ENCODE measurements at regions not wholly inside any gene's neighbourhood (a gene's known extent, or its start where the extent isn't known, plus 50 kb on each side); places are given as distances from the start of the nearest gene placed in this dataset.
"Not testable (repeated sequence)": the region's sequence is repeated elsewhere in the genome, so short reads cannot be mapped to it uniquely, and the experiment has no call there.

DNA sequence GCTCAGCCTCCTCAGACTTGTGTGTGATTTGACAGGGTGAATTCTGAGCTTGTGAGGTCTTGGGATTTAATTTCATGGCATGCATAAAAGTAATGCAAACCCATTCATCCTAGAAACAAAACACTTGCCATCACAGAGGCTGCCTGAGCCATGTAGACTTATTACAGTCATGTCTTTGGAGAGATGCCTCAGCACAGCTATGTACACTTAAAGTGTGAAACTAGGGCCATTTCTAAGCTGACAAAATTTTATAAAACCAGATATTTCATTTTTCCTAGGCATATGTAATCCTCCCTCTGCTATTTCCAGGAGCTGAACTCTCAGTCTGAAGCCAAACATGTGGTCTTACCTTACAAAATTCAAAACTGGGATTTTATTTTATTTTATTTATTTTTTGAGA is 322.2 kb upstream of the SPHKAP start:
- no peak for DNase-seq

DNA sequence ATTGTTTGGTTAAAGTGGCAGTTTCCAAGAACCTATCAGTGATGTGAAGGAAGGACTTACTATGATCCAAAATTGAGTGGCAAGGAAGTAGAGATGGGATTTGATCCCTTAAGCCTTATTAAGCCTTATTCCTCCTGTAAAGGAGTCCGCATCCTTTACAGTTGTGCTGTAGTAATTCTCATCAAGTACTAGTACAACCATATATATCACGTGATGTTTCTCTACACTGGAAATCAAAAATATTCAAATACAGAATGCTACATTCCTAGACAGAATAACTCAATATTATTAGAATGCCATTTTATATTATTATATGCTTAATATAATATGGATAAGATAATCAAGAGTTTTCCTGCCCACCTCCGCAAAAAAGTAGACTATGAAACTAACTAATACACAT is 312.4 kb upstream of the SPHKAP start:
- no peak for DNase-seq

DNA sequence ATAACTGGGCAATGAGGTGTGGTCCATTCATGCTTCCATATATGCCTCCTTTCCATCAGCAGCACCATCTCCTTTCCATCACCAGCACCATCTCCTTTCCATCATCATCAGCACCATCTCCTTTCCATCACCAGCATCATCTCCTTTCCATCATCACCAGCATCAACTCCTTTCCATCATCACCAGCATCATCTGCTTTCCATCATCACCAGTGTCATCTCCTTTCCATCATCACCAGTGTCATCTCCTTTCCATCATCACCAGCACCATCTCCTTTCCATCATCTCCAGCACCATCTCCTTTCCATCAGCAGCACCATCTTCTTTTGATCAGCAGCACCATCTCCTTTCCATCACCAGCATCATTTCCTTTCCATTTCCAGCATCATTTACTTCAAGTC is 297.5 kb upstream of the SPHKAP start:
- no peak for DNase-seq

DNA sequence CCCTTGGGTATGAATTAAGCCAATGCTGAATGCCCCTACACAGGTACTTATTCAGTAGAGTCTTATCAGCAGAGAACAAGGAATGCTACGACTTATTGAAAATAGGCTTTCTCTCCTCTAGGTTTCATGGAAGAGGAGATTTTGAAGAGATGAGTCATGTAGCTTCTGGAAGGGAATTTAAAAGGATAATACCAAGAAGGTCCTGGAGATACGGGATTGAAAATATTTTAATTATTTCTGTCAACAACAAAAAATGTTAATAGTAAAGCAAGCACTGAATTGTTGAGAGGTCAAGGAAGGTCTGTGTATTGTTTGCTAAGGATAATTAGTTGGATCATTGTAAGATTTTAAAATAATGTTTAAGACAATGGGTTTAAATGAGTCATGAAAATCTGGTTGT is 293.0 kb upstream of the SPHKAP start:
- no peak for DNase-seq

DNA sequence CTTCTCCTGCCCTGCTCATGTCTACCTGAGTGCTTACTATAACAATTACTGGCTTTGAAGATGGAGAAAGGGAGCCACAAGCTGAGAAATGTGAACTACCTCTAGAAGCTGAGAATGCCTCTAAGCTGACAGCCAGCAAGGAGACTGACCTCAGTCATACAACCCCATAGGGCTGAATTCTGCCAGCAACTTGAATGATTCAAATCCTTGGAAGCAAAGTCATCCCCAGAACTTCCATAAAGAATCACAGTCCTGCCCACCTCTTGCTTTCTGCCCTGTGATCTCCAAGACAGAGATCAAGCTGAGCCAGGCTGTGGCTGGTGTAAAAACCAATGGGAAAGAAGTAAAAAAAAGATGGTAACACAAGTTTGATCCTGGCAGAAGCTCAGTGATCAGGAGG is 288.2 kb upstream of the SPHKAP start:
- no peak for DNase-seq

DNA sequence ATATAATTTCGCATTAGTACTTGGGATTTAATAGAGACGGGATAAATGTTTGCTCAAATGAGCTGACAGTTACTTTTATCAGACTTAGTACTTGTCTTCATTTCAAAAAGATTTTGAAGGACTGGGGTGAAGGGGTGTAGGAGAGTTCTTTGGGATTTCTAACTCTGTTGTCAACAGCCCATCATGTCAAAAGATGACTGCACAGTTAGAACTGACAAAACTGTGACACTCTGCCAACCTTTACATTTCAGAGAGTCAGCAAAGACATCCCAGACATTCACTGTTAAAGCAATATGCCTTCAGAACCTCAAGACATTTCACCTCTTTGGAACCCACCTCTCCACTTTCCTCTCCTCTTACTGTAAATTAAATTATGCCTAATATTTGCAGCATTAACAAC is 285.4 kb upstream of the SPHKAP start:
- no peak for DNase-seq

DNA sequence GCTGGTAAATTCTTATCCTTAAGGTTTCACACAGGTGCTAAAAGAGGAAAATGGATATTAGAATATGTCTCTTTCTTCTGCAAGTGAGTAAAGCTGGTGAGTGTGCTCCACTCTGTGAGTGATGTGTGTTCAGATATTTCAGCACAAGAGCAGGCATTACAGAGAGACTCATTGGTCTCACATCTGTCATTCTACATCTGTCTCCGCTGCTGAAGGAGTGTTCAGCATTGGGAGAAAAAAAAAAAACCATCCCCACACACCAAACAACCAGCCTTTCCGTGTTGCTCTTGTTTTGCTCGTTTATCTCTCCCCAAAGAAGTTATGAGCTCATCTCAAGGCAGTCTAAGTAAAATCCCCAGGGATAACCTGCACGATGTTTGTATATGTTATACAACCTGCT is 283.9 kb upstream of the SPHKAP start:
- no peak for DNase-seq

DNA sequence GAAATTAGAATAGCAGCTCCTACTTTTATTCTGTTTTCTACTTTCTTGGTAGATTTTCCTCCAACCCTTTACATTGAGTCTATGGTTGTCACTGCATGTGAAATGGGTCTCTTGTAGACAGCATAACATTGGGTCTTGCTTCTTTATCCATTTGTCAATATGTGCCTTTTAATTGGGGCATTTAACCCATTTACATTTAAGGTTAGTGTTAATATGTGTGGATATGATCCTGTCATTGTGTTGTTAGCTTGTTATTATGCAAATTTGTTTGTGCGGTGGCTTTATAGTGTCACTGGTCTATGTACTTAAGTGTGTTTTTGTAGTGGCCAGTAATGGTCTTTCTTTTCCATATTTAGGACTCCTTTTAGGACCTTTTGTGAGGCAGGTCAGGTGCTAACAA is 276.9 kb upstream of the SPHKAP start:
- DNase-seq: no peak

DNA sequence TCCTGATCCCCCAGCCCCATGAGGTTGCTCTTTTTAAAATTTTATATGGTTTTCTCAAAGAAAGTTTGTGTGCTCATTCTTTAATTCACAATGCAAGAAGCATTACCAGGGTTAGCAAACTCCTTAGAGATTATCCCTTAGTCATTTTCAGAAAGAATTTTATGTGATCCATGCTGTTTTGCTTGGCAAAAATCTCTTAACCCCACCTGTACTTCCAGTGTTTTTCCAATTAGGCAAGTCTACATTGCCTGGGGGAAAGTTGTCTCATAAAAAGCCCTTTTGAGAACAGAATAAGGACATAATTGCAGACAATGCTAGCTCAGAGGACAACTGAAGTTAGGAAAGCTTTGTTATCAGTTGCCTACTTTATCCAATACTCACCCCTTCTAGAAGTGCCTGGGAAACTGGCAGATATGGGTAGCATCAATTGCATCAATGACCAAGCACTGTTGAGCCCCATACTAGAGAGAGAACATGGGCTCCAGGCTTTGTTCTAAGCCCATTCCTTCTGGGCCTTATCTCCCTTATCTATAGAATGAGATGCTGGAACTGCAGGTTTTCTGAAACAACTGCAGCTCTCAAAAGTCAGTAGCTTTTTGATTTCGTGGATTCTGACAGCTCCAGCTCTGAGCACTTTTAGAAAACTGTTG is 265.9 kb upstream of the SPHKAP start:
- no peak for DNase-seq

DNA sequence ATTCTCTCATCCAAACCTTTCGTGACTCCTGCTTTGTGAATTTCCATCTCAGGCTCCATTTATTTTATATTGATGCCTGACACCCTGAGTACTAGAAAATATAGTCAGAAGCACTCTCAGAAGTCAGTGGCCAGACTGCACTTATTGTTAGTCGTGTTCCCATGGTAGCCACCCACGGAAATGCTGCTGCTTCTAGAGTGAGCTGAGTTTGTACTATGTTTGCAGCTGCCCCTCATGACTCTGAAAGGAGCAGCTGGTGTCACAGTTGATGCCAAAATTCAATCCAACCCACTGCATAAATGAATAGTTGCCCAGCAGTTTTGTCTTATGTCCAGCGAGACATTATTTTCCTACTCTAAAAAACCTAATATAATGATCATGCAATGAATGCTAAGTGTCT is 265.2 kb upstream of the SPHKAP start:
- DNase-seq: peak; percentile 52

DNA sequence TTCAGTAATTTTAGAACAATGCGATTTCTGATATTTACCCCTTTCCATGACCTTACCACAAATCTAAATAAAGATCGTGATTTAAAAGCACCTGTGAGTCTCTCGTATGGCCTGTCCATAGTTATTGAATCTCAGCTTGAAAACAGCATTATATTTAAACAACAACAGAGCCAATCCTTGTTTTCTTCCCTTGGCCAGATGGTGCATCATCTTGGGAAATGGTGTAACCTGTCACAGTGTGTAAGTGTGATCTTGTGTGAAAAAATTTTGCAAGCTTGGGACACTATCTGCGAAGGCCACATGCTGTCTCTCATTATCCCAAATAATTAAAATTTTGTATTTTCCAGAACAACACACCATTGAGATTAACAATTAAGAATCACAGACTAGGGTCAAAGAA is 262.7 kb upstream of the SPHKAP start:
- DNase-seq: no peak

DNA sequence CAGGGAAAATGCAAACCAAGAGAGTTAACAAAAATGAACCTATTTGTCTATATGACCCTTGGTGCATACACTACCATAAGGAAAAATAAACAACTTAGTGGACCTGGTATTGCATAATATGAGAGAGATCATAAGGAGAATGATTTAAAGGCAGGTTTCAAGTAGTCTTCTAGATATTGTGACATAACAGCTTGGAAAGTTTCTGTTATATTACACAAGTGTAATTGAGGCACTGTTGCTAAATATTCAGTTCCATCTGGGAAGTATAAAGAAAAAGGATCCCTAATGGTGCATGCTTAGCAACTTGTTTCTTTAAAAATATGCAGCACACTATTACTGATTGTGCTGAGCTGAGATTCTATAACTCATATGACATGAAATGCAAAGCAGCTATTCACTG is 252.2 kb upstream of the SPHKAP start:
- DNase-seq: no peak

DNA sequence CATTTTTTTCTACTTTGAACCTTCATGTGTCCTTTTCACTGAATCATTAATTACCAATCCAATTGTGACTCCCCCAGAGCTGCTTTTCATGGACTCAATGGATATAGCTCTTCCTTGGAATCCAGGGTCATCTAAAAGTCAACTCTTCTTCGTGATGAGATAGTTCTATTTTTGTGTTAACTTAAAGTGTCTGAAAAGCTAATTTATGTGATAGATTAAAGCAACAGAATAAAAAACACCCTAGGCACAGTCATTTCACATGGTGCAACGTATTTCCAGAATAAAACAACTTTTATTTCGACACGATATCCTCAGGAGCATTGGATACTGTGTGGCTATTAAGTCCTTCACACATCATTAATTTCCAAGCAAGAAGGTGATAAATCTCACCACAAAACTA is 250.6 kb upstream of the SPHKAP start:
- DNase-seq: no peak

DNA sequence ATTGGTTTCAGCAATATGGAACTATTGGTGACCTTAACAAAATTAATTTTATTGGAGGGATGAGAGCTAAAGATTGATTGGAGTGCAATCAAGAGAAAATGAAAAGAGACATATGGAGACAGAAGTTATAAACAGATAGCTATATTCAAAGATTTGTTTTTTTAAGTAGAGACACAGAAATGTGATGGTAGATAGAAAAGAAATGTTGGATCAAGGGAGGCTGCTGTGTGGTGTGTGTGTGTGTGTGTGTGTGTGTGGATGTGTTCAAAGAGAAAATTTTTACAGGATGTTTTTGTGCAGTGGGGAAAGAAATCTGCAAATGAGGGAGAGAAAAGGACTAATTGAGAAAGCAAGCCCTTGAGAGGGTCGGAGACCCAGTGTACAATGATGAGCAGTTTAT is 249.5 kb upstream of the SPHKAP start:
- no peak for DNase-seq

DNA sequence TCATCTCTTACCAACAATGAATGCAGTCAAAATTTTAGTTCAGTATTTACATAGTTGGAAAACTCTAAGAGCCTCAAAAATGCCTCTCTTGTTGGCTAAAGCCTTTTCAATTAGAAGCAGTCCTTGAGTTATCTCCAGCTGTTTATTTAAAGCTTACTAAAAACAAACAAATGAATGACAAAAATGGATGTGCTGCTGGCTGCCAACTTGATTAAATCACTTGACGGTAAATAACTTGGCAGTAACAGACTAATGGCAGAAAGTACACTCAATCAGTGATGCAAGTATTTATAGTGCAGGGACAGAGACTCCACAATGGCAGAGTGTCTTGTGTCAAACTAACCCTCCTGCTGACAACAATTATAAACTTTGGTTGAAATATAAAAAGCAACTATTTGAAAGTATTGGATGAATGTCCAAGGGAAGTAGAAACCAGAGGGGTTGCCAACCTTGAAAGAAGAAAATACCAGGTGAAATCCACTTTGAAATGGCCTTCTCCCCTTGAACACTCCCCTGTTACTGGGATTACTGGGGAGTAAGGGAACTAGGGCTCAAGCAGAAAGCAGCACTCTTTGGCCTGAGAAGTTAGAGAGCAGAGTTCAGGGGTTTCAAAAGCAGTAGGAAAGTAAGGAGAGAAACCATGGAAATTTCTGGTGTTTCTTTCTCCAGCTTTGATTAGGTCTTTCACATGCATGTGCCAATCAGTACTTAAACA is 245.2 kb upstream of the SPHKAP start:
- DNase-seq: no peak

DNA sequence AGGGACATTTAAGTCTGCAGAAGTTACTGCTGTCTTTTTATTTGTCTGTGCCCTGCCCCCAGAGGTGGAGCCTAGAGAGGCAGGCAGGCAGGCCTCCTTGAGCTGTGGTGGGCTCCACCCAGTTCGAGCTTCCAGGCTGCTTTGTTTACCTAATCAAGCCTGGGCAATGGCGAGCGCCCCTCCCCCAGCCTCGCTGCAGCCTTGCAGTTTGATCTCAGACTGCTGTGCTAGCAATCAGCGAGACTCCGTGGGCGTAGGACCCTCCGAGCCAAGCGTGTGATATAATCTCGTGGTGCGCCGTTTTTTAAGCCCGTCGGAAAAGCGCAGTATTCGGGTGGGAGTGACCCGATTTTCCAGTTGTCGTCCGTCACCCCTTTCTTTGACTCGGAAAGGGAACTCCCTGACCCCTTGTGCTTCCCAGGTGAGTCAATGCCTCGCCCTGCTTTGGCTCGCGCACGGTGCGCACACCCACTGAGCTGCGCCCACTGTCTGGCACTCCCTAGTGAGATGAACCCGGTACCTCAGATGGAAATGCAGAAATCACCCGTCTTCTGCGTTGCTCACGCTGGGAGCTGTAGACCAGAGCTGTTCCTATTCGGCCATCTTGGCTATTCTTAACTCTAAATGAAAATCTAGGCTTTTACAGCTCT is 244.0 kb upstream of the SPHKAP start:
- DNase-seq: not testable (repeated sequence)

DNA sequence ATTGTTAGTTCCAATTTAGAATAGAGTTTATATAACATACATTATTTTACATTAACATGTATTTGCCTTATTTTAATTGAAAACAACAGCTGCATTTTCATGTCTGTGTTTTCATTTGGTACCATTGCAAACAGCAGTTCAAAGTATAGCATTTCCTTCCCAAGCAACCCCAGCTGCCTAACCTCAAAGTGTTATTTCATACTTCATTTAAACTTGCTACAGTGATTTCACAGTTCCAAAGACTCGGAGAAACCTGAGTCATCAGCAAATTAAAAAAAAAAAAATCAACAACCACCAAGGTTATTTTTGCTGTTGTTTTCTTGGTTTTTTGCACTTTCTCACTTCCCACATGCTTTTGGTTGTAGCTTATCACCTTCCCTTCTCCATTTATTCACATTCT is 236.5 kb upstream of the SPHKAP start:
- no peak for DNase-seq

DNA sequence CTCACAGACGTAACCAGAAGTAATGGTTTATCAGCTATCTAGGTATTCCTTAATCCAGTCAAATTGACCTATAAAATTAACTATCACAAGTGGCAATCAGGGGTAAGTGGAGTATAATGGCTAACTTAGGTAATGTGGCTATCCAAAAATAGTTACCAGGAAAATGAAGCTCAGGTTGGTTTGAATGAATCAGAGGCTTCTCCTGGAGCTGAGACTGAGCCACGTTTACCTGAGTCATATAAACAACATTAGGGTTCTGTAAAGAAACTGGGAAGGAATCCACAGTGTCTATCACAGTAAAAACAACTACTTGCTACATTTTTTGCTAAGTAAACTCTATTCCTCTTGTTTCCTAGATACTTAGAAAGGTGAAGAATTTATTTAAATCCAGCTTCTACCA is 236.0 kb upstream of the SPHKAP start:
- DNase-seq: no peak

DNA sequence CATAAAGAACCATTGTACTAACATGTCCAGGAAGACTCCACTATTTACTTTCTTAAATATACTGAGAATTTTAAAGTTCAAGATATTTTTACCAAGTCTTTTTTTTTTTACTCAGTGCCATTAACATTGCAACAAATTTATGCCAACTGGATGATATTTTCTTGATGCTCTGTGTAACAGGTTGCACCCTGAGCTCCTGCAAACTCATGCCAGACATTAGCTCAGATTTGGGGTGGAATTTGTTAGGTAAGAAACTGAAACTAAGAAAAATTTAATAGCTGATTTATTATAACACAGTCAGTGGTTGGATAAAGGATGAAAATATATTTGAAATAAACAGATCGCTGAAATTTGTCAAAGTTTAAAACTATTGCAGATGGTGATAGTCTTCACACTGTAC is 228.6 kb upstream of the SPHKAP start:
- DNase-seq: no peak

DNA sequence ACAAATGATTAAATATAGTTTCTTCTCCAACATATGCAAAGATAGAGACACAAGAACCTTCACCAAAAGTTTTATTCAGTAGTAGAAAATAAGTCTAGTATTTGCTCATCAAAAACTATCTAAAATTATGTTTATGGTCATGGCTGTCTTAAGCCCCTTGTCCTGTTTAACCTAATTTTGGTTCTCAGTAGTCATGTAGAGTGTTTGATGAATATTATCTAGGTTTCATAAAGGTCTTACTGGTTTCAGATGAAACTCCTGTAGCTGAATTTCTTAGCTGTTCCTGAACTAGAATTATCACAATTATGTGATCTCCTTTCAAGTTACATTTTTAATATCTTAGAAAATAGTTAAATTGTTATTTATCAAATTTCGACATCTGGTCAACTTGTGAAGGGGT is 228.0 kb upstream of the SPHKAP start:
- no peak for DNase-seq

DNA sequence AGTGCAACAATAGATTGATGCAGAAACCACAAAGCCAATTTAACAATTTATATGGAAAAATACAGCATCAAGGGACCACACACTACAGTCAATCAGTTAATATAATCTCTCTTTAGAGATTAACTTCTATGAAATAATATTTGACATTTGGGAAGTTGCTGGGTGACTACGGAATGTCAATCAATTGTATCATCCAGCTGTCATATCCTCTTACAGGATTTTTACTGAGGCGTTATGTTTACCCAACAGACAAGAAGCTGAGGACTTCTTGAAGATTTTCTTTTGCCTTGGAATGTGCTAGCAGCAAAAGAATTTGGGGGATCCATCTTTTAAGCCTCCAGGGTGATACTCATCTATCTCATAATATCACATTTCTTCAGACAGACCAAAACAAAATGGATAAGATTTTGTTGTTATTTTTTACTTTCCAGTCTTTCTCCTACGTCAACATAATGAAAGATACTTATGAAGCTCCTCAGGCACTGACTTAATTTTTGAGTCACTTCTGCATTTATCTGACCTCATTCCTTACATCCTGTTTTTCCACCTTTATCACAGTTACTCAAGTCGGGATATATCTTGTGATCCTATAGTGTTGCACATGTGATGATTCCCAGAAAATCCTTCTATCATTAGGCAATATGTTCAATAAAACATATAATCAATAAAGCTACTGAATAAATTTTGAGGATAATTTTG is 227.2 kb upstream of the SPHKAP start:
- DNase-seq: no peak

DNA sequence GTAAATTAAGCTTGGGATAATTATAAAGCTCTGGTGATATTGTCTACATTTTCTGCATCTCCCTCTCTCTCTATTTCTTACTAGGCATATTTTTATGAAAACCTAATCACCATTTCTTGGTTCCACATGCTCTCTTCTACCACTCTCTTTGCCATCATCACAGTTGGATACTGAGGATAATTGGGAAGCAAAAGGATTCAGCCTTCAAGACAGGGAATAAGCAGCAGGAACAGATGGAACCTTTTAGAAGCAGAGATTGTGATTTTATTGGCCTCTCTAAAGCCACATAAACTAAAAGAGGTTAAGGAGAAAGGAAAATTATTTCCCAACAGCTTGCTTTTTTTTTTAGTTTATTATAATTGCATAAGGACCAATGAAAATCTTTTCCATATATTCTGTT is 226.3 kb upstream of the SPHKAP start:
- DNase-seq: no peak

DNA sequence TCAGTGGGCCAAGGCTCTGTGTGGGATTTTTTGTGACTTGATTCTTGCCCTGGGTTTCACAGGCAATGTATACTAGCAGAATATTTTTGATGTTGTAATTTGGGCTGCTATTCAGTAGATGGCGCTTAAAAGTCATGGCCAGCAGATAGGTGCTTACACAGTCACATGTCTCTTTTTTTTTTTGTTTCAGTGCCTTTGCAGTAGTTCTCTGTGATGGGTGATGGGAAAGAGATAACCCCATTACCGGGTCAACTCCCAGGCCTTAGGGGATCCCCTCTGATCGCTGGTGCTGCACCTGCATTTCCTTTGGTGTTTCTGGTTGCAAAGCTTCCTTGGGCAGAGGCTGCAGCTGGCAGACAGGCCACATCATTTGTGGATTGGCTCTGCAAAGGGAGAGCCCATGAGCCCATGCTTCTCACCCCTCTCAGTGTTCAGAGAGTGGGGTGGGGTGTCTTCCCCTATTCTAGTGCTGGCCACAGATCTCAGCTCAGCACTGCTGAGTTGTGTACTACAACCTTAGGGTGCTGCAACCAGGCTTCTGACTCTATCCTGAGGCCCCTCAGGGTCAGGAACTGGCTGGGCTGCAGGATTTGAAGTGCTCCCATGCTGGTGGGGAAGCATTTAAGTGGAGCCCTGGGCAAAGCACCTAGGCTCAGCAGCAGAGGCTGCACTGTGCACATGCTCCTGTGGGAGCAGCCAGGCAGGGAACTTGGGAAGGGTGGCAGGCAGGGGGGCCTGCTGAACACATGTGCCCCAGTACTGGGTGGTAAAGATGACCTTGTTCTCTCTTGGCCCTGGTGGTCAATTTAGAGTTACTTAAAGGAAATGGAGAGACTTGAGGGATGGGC is 219.8 kb upstream of the SPHKAP start:
- no peak for DNase-seq

Data from COR-L47 (cell line).